OCI-LY7 (cell line): ENCODE measurements at regions not wholly inside any gene's neighbourhood (a gene's known extent, or its start where the extent isn't known, plus 50 kb on each side); places are given as distances from the start of the nearest gene placed in this dataset.

Experiments used
- EZH2phosphoT487 ChIP-seq: fragments of 200-600 bp; sonication (generic); IDR thresholded peaks from 2 replicates; pipeline ENCODE4 v1.6.1; 2018; ENCODE audit warnings: low read depth, borderline replicate concordance, mild to moderate bottlenecking, mixed run types, antibody characterized with exemption, low read length, moderate library complexity, mixed read lengths
- TF ChIP-seq, protein P1 (sequence below): fragments of 200-600 bp; sonication (generic); conservative IDR thresholded peaks from 2 replicates; pipeline ENCODE4 v1.5.1; 2014; ENCODE audit warnings: mild to moderate bottlenecking, antibody characterized with exemption, low read length, moderate library complexity, mixed read lengths

DNA sequence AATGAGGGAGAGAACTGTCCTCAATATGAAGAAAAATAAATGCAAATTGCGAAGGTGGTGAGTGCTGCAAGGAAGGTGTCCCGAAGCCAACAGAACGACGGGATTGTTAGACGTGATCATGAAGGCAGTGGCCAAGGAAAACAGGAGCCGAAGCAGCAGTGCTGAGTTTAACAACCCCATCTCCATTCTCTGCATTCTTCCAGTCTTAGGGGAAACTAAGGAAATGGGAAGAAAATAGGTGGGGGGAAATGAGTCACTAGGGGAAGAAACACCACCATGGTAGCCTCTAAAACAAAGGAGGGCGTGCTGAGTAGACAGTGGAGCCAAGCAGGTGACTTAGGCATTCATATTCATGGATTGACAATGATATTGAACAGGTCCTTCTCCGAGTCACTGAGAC, 192.2 kb upstream of the AKR1E2 start:
- TF ChIP-seq, protein P1, sequence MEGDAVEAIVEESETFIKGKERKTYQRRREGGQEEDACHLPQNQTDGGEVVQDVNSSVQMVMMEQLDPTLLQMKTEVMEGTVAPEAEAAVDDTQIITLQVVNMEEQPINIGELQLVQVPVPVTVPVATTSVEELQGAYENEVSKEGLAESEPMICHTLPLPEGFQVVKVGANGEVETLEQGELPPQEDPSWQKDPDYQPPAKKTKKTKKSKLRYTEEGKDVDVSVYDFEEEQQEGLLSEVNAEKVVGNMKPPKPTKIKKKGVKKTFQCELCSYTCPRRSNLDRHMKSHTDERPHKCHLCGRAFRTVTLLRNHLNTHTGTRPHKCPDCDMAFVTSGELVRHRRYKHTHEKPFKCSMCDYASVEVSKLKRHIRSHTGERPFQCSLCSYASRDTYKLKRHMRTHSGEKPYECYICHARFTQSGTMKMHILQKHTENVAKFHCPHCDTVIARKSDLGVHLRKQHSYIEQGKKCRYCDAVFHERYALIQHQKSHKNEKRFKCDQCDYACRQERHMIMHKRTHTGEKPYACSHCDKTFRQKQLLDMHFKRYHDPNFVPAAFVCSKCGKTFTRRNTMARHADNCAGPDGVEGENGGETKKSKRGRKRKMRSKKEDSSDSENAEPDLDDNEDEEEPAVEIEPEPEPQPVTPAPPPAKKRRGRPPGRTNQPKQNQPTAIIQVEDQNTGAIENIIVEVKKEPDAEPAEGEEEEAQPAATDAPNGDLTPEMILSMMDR = no peak
- TF ChIP-seq EZH2phosphoT487 = no peak
